8988T (cell line): ENCODE measurements at regions not wholly inside any gene's neighbourhood (a gene's known extent, or its start where the extent isn't known, plus 50 kb on each side); places are given as distances from the start of the nearest gene placed in this dataset.

Experiments used
- DNase-seq: peaks from one replicate; pipeline ENCODE4 v3.0.0; 2011

DNA sequence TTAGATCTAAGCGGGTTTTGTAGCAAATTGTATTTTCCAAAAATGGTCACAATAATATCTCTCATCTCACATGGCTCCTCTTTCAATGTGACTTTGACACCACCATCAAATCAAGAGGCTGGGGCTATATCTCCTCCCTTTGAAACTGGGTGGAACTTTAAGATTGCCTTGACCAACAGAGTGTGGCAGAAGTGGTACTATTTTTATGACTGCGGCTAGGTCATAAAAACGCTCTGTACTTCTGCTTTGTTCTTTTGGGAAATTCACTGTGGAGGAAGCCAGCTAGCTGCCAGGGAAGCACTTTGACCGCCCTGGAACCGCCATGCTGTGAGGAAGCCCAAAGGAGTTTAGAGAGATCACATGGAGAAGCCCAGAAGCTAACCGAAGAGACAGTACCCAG is 50.7 kb upstream of the ACOT11 start:
- no peak for DNase-seq

DNA sequence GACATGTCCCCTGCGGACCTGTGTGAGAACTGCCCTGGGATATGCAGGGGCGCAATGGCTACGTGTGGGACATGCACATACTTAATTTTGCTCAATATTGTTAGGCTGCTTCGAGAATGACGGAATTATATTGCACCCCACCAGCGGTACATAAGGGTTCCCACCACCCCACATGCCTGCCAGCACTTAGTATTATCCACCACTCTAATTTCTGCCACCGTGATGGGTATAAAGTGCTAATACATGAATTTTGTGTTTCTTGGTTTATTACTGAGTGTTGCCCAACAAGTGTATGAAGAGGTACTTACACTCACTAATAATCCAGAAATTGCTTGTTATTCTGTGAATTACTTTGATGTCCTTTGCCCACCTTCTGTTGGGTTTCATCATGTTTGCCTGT is 52.1 kb upstream of the ACOT11 start:
- no peak for DNase-seq

DNA sequence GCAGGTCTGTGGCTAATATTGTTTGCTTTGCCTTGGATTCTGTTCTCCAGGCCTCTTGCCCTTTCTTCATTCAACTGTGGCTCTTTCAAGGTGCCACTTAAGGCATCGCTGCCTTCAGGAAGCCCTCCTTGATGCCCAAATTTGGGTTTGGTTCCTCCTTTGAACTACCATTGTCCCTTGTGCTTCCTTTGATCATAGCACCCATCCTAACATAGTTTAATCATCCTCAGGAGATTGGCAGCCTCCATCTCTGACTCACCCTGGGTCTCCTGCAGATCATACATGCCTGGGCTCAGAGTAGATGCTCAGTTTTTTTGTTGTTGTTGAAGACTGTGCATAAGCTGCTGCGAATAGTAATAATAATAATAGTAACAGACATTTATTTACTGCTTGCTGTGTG is 54.4 kb upstream of the ACOT11 start:
- no peak for DNase-seq

DNA sequence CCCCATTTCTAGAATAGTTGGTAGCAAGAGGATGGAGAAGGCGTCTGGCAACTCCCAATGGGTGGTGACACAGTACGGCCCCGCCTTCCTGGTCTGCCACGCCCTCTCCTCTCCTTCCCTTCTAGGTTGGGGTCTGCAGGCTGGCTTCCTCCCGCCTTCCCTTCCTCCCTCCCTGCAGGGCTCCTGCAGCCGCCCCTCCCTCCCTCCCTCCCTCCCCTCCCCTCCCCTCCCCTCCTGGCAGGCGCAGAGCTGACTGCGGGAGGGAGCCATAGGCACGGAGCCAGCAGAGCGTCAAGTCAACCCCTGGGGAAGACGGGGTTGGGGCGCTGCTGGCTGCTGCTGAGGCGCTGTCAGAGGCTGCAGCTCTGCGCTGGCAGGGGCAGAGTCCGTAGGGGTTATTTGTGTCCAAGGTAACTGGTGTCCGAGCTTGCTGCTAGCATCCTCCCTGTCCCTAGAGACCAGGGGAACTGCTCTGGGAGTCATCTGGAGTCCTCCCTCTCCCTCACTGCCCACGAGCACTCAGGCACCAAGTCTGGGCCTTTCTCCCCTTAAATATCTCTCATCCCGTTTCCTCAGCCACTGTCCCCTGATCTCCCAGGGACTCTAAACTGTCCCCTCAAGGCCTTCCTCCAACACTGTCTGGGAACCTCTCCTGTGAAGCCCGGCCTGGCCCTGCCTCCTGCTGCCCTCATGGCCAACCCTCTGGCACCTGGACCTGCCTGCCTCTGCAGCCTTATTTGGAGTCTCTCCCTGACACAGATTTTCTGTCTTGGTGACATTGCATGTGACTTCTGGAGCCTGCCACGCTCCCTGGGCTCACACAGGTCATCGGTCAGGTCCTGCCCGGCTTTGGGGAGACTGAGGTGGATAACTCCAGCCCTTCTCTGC is 57.4 kb upstream of the ACOT11 start:
- no peak for DNase-seq

DNA sequence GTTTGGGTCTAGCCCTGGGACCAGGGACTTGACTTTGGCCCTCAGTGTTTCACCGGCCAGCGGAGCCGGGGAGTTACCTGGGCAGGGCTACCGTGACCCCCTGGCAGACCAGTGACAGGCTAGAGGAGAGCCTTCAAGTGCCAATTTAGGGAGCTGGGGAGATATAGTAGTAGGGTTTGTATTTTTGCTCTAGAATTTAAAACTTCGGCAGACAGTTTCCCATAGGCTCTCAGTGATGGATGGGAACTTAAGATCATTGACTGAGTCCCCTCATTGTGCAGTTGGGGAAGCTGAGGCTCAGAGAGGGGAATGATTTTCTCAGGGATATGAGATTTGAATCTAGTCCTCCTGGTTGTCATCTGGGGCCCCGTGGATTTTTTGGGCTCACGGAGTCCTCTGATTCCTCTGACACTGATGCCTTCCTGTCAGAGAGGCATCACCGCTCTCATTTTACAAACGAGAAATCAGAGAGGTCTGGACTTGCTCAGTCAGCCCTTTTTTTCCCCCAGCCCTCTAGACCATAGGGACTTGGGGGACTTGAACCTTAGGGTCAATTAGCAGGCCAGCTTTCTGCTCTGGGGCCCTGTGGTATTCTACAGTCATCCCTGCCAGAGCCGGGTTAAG is 58.3 kb upstream of the ACOT11 start:
- DNase-seq: no peak

DNA sequence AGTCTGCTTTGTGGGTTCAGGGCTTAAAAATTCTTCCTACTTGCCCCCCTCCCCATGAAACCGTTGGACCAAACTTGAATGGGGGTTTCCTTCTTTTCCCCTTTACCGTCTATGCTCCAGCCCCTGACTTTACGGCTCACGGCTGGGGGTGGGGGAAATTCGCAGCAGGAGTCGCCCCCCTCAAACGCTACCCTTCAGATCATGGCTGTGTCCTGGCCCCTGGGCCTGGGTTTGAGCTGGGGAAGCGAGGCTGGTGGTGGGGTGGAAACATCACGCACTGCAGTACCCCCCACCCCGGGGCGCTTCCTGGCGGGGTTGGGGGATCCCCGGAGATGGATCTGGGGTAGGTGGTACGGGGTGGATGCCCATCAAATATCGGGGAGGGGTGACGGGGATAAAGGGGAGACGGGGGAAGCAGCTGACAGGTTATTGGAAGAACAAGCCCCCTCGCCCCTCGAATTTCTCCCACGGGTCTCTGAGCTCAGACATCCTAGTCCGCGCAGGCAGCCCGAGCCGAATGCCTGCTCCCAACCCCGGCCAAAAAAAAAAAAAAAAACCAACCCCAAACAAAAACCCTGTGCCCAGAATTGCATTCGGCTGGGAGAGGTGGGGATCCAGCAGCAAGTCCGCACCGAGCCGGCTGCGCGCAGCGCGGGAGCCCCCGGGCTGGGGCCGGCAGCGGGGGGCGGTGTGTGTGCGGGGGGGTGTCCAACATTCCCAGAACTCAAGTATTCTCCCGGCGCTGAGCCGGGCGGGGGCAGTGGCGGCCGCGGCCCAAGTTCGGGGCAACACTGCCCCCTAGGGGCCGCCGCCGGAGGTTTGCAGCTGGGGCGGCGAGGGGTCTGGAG is 59.0 kb upstream of the ACOT11 start:
- peak; percentile 92 for DNase-seq

DNA sequence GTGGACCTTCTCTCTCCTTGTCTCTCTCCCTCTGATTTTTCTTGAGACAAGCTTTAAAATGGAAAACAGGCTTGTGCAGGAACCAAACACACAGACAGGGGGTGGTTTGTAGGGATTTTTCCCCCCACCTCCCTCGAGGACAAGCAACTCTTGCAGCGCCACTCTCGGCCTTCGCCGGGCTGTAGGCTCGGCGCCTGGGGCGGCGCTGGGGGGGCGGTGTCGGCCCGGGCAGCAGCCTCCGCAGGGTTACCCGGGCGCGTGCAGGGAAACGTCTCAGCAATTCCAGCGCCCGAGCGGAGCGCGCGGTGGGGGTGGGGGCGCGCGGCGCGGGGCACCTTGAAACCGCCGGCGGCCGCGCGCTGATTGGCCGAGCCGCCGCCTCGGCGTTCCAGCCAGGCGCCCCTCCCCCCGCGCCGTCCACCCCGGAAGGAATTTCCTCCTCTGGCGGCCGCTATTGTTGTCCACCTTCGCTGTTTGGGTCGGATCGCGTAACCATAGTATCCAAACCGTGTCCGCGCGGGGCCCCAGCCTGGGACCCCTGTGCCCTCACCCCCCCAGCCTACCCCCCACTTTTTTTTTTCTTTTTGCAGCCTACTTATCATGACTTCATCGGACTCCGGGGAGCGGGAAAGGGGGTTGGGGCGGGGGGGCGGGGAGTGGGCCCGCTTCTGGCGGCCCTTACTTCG is 59.8 kb upstream of the ACOT11 start:
- peak; percentile 83 for DNase-seq

DNA sequence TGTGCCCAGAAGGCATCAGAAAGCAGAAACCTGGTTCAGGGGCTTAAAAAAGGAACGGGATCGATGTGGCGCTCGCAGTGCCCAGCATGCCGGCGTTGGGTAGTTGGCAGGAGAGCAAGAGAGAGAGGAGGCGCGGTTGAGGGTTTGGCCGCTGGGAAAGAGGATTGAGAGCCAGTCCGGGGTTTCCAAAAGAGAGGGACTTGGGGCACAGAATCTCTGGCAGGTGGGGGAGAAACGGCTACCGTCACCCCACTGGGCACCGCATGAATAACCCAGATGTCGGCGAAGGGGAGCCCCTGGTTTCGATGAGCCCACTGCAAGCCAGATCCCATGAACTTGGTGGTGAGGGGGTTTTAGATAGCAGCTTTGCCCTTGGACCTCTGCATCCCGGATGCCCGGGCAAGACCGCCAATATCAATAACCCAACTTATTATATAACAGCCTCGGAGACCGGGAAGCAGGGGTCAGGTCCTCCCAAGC is 60.4 kb upstream of the ACOT11 start:
- DNase-seq: no peak

DNA sequence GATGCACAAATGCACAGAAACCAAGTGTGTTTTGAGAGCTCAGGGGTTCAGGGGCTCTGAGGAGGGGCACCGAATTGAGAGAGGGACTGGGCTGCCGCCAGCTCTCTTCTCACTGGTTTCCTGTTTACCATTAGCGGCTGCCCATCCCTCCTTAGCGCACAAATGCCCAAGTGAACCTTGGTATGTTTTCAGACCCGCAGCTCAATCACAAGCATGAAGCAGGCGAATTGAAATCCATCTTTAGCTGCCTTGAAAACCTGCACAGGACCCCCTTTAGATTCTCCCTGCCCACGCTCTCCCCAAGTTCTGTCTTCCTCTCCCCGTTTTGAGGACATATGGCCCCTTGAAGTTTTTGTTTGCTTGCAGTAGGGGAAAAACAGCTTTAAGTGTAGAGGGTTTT is 61.1 kb upstream of the ACOT11 start:
- no peak for DNase-seq

DNA sequence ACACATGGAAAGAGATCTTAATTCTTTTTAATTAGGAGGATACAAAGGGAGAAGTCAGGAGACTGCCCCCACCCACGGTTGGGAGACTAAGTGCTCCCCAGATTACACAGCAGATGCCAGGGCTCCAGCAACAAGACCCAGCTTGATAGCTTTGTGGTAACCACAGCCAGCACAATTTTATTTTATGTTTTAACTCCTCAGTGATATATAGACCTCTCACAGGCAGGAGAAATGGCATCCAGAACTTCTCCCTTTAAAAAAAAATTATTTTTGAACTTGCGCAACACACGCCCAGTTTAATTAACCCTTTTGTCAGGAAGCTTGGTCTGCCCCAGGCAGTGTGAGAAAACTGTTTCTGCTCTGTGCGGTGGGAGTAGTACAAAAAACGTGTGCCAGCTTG is 62.6 kb upstream of the ACOT11 start:
- no peak for DNase-seq

DNA sequence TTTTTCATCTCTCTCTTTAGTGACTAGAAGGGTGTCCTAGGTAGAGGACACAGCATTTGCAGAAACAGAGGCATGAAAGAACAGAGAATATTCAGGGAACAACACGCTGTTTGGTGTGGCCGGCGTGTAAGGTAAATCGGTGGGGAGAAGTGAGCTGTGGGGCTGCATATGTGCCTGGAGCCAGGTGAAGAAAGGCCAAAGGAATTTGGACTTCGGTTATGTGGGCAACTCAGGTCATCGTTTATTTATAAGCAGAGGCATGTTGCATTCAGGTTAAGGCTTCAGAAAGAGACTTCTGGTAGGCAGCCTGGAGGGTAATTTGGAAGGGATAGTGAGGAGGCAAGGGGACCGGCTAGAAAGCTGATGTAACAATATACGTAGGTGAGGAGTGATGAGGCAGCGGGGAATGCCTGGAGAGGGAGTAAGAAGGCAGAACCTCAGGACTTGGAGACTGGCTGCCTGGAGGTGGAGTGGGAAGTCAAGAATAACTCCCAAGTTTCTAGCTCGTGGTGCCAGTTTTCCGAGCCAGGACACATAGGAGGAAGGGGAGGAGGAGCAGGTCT is 64.1 kb upstream of the ACOT11 start:
- no peak for DNase-seq

DNA sequence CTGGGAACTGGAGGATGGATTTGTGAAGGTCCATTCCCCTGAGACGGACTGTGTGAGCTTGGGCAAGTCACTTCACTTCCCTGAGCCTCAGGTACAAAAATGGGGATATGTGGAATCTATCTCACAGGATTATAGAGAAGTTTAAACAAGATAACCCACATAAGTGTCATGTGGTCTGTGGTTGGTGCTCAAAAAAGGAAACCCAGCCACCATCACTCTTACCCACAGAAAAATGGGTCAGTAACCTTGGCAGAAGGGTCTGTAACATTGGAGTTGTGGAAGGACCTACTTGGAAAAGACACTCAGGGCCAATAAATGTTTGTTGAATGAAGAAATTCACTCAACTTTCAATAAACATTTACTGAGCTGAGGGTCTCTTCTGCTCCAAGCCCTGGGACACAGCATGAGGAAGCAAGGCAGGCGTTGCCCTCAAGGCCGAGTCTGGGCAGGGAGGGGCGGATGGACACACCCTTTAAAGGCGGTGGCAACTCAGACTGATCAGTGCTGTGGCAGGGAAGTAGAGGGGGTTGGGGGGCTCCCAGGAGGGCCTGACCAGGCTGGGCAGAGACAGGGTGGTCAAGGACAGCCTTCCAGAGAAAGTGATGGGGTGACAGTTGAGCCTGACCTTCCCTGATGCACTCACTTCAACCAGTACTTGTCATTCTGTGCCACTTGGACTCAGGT is 66.7 kb upstream of the ACOT11 start:
- no peak for DNase-seq

DNA sequence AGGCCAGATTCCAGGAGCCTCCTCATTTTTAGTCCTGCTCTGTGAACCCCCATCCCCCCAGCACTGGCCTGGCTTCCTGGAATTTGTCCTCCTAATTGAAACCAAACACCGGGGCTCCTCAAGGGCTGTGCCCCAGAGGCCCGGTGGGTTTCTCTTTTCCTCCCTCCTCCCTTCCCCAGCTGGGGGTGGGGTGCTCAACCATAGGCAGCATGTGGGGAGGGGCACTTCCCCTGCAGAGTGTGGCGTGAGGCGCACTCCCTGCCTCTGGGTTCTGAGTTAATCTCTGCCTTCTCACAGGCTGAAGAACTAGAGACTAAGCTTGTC is 67.5 kb upstream of the ACOT11 start:
- DNase-seq: no peak

DNA sequence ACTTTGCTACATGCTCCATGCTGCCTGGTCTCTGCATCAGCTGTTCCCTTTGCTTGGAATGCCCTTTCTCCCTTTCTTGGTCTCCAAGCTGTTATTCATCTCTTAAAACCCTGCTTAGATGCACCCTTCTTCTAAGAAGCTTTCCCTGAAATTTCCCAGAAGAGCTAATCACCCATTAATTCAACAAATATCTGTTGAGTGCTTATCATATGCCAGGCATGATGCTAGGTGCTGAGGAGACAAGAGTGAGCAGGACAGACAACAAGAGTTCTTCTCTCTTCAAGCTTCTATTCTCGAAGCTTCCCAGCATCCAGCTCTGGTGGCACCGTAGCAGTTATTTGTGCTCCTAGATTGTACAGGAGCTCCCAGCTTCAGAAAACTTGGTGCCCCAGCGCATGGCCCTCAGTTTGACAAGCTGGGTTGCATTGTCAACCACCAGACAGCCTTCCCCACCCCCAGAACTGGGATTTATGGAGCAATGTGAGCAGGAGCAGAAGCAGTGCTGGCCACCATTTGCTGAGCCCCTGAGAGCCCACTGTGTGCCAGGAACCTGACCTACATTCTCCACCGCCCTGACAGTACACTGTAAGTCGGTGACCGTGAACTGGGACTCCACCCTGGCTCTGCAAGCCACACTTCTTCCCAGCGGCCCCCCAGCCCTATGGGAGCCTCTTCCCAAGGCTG is 68.0 kb upstream of the ACOT11 start:
- DNase-seq: no peak

DNA sequence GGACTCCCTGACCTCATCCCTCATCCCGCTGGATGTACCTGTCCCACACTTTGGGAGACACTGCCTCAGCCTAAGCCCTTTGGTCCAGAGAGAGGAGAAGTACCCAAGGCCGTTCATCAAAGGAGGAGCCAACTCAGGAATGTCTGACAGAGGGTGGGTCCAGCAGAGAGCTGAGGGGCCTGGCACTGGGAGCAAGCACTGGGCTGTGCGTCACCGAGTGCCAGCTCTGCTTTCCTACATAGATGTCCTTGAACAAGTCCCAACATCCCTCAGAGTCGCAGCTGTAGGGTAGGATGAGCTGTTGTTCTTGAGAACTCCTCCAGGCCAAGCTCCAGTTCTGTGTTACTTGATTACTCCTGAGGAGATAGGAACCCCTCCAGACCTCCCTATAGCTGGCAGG is 68.8 kb upstream of the ACOT11 start:
- no peak for DNase-seq

DNA sequence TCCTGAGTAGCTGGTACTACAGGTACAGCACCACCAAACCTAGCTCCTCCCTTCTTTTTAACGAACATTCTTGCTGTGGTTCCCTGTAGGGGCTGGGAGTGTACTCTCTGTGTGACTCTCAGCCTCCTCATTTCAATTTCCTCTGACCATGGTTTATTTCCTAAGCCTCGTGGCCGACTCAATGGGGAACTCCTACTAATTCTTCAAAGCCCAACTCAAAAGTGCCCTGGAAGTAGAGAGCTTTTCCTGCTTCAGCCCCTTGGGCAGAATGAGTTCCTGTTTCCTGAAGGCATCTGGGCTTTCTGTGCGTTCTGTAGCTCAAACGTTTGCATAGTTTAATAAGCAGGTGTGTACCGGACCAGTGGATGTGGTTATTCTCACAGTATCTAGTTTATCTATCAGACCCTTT is 70.9 kb upstream of the ACOT11 start:
- no peak for DNase-seq

DNA sequence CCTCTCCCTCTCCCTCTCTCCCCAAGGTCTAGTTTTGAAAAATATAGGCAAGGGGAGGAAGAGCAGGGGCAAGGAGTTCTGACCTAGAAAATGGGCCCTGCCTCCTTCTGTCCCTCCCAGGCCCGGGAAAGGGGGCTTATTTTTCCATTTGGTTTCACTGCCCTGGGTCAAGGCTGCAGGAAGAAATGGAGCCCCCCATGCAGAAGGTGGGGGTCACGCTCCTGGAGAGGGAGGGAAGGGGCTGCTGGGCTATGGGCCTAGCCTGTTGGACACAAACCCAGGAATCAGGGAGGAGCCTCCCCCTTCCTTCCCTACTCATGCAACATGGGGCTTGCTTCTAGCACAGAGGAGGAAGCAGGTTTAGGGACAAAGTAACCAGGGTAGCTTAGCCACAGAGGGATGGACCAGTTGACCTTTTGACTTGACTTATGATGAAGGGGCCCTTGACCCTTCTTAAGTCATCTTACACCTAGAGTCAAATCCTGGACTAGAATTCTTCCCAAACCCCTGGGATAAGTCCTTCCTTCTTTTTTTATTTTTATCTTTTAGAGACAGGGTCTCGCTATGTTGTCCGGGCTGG is 70.4 kb upstream of the SSBP3 start:
- DNase-seq: no peak

DNA sequence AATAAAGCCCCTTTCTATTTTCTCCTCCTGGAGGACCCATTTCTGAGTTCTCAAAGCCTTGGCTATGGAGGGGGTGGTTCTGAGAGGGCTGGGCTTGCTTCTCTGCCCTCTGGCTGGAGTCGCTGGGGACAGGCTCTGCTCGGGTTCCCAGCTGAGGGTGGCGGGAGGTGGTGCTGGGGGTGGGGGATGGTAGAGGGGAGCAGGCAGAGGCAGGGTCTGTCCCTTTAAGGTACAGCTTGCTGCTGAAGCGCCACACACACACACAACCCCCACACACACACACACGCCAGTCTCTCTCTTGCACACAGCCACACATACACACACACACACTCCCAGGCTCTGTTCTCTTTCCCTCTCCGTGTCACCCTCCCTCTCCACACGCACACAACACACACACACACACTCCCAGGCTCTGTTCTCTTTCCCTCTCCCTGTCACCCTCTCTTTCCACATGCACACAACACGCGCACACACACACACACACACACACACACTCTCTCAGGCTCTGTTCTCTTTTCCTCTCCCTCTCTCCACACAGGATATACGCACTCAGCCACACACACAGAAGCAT is 69.8 kb upstream of the SSBP3 start:
- DNase-seq: no peak

DNA sequence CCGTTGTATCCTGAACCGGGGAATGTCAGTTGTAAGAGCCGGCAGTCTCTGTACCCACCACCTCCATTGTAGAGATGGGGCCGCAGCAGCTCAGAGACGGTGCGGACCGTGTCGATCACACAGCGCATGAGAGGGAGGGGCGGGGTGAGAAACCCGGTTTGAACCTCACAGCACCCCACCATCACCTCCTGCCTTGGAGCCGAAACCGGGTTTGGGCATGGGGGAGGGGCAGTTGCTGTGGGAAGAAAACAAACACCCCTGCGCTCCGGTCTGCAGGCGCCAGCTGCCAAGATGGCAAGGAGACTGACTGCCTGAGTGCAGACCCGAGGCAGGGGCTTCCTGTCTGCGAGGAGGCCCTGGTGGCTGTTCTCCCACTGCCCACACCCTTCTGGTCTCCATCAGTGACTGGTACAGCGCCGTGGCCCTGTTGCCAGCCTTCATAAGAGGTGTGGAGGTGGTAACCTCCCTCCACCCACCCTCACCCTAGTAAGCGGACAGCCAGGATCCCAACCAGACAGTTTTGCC is 69.2 kb upstream of the SSBP3 start:
- DNase-seq: peak; percentile 41
